ENCODE measurements at regions not wholly inside any gene's neighbourhood (a gene's known extent, or its start where the extent isn't known, plus 50 kb on each side); places are given as distances from the start of the nearest gene placed in this dataset.

DNA sequence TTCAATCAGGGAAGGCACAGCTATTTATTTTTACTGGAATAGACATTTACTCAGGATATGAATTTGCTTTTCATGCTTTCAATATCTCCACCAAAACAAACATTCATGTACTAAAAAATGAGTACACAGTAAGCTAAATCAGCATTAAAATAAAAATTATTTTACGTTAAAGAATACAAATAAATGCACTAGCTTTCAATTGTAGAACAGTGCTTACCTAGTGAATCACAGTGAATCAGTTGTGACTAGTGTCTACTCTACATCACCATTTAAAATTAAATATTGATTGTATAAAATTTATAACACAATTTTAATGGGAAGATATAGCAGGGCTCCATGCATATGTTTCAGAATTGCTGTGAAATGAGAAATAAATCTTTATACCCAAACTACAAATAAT, 929.6 kb upstream of the ATXN8OS start:
- TF ChIP-seq, protein P1, sequence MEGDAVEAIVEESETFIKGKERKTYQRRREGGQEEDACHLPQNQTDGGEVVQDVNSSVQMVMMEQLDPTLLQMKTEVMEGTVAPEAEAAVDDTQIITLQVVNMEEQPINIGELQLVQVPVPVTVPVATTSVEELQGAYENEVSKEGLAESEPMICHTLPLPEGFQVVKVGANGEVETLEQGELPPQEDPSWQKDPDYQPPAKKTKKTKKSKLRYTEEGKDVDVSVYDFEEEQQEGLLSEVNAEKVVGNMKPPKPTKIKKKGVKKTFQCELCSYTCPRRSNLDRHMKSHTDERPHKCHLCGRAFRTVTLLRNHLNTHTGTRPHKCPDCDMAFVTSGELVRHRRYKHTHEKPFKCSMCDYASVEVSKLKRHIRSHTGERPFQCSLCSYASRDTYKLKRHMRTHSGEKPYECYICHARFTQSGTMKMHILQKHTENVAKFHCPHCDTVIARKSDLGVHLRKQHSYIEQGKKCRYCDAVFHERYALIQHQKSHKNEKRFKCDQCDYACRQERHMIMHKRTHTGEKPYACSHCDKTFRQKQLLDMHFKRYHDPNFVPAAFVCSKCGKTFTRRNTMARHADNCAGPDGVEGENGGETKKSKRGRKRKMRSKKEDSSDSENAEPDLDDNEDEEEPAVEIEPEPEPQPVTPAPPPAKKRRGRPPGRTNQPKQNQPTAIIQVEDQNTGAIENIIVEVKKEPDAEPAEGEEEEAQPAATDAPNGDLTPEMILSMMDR (IDR thresholded peaks at IDR 0.05) = no peak
- TF ChIP-seq POLR2A (IDR thresholded peaks at IDR 0.05) = no peak
